ENCODE measurements at regions not wholly inside any gene's neighbourhood (a gene's known extent, or its start where the extent isn't known, plus 50 kb on each side); places are given as distances from the start of the nearest gene placed in this dataset.

DNA sequence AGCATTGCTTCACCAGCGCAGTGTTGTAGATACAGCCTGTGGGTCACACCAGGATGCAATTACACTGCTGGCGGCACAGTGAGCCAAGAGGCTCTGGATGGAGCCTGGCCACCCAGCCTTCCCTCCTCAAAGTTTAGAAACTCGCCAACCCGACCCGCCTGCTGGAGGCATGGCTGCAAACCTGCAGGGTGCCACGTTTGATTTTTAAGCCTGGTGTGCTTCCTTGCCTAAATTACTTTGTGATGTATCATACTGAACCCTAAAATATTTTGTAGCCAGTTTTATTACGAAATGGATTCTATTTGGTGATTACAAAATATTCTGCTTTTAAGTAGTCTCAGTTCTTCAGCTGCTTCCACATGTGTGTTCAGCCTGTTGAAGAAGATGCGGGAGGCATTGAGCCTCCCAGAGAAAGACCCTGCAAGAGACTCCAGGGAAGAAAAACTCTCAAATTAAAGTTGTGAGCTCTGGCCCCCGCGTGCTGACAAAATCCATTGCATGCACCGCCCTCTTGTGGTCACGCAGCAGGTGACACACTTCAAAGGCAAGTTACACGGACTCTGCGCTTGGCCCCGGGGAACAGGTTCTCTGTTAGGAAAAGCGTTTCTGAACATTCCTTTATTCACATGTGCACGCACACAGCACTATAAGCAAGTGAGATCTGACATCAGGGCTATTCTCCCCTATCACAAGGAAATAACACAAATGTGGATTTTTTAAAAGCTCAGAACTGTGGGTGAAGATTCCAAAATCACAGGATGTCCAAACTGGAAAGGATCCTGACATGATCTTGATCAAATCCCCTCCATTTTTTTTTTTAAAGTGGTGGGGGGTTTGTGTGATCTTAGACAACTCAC is 63.0 kb upstream of the TWIST2 start:
- TF ChIP-seq, protein P1, sequence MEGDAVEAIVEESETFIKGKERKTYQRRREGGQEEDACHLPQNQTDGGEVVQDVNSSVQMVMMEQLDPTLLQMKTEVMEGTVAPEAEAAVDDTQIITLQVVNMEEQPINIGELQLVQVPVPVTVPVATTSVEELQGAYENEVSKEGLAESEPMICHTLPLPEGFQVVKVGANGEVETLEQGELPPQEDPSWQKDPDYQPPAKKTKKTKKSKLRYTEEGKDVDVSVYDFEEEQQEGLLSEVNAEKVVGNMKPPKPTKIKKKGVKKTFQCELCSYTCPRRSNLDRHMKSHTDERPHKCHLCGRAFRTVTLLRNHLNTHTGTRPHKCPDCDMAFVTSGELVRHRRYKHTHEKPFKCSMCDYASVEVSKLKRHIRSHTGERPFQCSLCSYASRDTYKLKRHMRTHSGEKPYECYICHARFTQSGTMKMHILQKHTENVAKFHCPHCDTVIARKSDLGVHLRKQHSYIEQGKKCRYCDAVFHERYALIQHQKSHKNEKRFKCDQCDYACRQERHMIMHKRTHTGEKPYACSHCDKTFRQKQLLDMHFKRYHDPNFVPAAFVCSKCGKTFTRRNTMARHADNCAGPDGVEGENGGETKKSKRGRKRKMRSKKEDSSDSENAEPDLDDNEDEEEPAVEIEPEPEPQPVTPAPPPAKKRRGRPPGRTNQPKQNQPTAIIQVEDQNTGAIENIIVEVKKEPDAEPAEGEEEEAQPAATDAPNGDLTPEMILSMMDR (IDR thresholded peaks at IDR 0.05): peak; percentile 86 to 92 (median 87)
- no peak for TF ChIP-seq POLR2A (IDR thresholded peaks at IDR 0.05)

All from uterus (tissue), 2 donors.